Activated CD4-positive, alpha-beta T cell treated with anti-CD3 and anti-CD28 coated beads, Interleukin-2, Interleukin-6, amounts not matched to agents 100 ng/mL and 50 ng/mL, durations not matched to agents 16 hours and 8 hours (primary cell): ENCODE measurements at regions not wholly inside any gene's neighbourhood (a gene's known extent, or its start where the extent isn't known, plus 50 kb on each side); places are given as distances from the start of the nearest gene placed in this dataset.

Experiments
- DNase-seq: peaks from one replicate; pipeline ENCODE4 v3.0.0-alpha.2; 2020

- no peak for DNase-seq
Observed at GRCh38 chr15:94535298-94536048, 304.1 kb downstream of the MCTP2 start.

- no peak for DNase-seq
Observed at GRCh38 chr15:94536549-94536948, 305.2 kb downstream of the MCTP2 start.

GRCh38 chr15:94538280-94538679 lies 306.9 kb downstream of the MCTP2 start:
- no peak for DNase-seq

GRCh38 chr15:94542391-94542790 lies 311.0 kb downstream of the MCTP2 start:
- DNase-seq: no peak

- no peak for DNase-seq
Observed at GRCh38 chr15:94546808-94547207, 315.4 kb downstream of the MCTP2 start.

GRCh38 chr15:94547711-94548110 lies 316.4 kb downstream of the MCTP2 start:
- DNase-seq: no peak

- no peak for DNase-seq
Observed at GRCh38 chr15:94555841-94556519, 324.6 kb downstream of the MCTP2 start.

GRCh38 chr15:94561036-94561689 lies 329.8 kb downstream of the MCTP2 start:
- no peak for DNase-seq

GRCh38 chr15:94563456-94563855 lies 332.1 kb downstream of the MCTP2 start:
- DNase-seq: no peak

- peak; percentile 68 for DNase-seq
Observed at GRCh38 chr15:94576889-94577533, 345.6 kb downstream of the MCTP2 start.

- DNase-seq: no peak
Observed at GRCh38 chr15:94579286-94579685, 347.9 kb downstream of the MCTP2 start.

GRCh38 chr15:94580211-94580885 lies 349.0 kb downstream of the MCTP2 start:
- DNase-seq: no peak

- peak; percentile 69 for DNase-seq
Observed at GRCh38 chr15:94582368-94582767, 351.0 kb downstream of the MCTP2 start.

- peak; percentile 86 for DNase-seq
Observed at GRCh38 chr15:94584833-94585244, 353.5 kb downstream of the MCTP2 start.

GRCh38 chr15:94586099-94586498 lies 354.7 kb downstream of the MCTP2 start:
- DNase-seq: no peak

GRCh38 chr15:94587113-94587512 lies 355.8 kb downstream of the MCTP2 start:
- DNase-seq: no peak

- DNase-seq: no peak
Observed at GRCh38 chr15:94588993-94589392, 357.6 kb downstream of the MCTP2 start.

GRCh38 chr15:94592495-94592894 lies 361.1 kb downstream of the MCTP2 start:
- DNase-seq: no peak

- no peak for DNase-seq
Observed at GRCh38 chr15:94596707-94597106, 365.3 kb downstream of the MCTP2 start.

- no peak for DNase-seq
Observed at GRCh38 chr15:94600505-94600904, 369.1 kb downstream of the MCTP2 start.

- DNase-seq: no peak
Observed at GRCh38 chr15:94602754-94603470, 371.6 kb downstream of the MCTP2 start.

- DNase-seq: no peak
Observed at GRCh38 chr15:94606286-94606685, 374.9 kb downstream of the MCTP2 start.
